HL-60 (cell line): ENCODE measurements at regions not wholly inside any gene's neighbourhood (a gene's known extent, or its start where the extent isn't known, plus 50 kb on each side); places are given as distances from the start of the nearest gene placed in this dataset.

Experiments
- DNase-seq, 2 experiments: peaks; one replicate each; pipeline ENCODE4 v3.0.0-alpha.2; 2010 to 2020; ENCODE audit warnings: low read depth in 1 of 2, low spot score in 1 of 2
- H3K27ac ChIP-seq: fragments of 250-450 bp; sonication (Bioruptor Pico); replicated peaks from 2 replicates; pipeline ENCODE4 v1.5.1; 2020; ENCODE audit warnings: mild to moderate bottlenecking, moderate library complexity
- H3K27me3 ChIP-seq: fragments of 250-450 bp; sonication (Bioruptor Pico); 2 replicates; pipeline ENCODE4 v1.5.1; 2021; ENCODE audit warnings: mild to moderate bottlenecking, moderate library complexity; ENCODE audit not compliant: insufficient read depth, poor library complexity, severe bottlenecking
- H3K4me3 ChIP-seq: replicated peaks from 2 replicates; pipeline ENCODE4 v1.5.1; 2011; ENCODE audit warnings: mild to moderate bottlenecking, control low read depth, low read length; ENCODE audit not compliant: insufficient read depth
- GABPA ChIP-seq: IDR thresholded peaks from 2 replicates; pipeline ENCODE4 v1.6.1; 2012; ENCODE audit warnings: low read depth
- POLR2AphosphoS5 ChIP-seq: IDR thresholded peaks from 2 replicates; pipeline ENCODE4 v1.6.1; 2012; ENCODE audit warnings: low read depth
- SPI1 ChIP-seq: IDR thresholded peaks from 2 replicates; pipeline ENCODE4 v1.6.1; 2012; ENCODE audit warnings: low read depth, mild to moderate bottlenecking, borderline replicate concordance
- TF ChIP-seq, protein P1 (sequence below): IDR thresholded peaks from 2 replicates; pipeline ENCODE4 v1.6.1; 2012; ENCODE audit warnings: low read depth; ENCODE audit not compliant: insufficient replicate concordance
- TF ChIP-seq, protein P2 (sequence below): IDR thresholded peaks from one replicate; pipeline ENCODE4 v1.5.1; 2011; ENCODE audit warnings: low read length, control low read depth, inconsistent platforms; ENCODE audit not compliant: insufficient read depth

DNA sequence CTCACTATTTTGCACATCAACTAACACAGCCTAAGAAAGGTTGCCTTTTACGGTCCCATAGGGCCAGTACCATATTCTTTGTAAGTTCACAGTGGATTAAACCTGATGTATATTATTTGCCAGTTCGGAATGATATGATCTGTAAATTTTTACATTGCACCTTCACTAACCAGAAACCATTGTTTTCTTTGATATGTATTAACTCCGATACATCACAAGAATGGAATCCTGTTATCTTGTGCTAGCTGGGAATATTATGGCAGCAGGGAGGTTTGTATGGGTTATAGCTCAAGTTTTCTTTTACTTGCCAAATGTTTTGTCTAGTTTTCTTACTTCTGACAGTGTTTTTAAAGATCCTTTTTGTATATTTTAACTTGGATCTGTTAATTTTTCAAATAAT, 51.4 kb upstream of the S1PR1 start:
- Histone ChIP-seq H3K4me3 (no peak overlapping the region), H3K27me3 (no peaks in the 10 kb centered on the region), H3K27ac (no peak overlapping the region)
- DNase-seq, result no peak
- TF ChIP-seq, protein P1, sequence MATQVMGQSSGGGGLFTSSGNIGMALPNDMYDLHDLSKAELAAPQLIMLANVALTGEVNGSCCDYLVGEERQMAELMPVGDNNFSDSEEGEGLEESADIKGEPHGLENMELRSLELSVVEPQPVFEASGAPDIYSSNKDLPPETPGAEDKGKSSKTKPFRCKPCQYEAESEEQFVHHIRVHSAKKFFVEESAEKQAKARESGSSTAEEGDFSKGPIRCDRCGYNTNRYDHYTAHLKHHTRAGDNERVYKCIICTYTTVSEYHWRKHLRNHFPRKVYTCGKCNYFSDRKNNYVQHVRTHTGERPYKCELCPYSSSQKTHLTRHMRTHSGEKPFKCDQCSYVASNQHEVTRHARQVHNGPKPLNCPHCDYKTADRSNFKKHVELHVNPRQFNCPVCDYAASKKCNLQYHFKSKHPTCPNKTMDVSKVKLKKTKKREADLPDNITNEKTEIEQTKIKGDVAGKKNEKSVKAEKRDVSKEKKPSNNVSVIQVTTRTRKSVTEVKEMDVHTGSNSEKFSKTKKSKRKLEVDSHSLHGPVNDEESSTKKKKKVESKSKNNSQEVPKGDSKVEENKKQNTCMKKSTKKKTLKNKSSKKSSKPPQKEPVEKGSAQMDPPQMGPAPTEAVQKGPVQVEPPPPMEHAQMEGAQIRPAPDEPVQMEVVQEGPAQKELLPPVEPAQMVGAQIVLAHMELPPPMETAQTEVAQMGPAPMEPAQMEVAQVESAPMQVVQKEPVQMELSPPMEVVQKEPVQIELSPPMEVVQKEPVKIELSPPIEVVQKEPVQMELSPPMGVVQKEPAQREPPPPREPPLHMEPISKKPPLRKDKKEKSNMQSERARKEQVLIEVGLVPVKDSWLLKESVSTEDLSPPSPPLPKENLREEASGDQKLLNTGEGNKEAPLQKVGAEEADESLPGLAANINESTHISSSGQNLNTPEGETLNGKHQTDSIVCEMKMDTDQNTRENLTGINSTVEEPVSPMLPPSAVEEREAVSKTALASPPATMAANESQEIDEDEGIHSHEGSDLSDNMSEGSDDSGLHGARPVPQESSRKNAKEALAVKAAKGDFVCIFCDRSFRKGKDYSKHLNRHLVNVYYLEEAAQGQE, result no peak

DNA sequence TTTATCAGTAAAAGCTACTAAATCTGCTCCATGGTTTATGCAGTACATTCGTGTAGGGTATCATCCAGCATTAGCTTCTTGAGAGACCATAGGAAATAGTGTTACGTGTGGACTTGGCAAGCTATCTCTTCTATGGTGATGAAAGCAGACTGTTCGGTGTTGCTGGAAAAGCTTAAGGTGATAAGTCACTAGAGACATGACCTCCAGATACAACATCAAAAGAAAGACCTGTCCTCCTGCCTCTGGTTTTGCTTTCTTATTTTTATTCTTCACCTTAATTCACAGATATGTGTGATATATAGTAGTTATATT, 53.5 kb upstream of the S1PR1 start:
- DNase-seq, result no peak
- no peak for TF ChIP-seq SPI1
- no peak for TF ChIP-seq GABPA
- TF ChIP-seq, protein P1, result no peak
- TF ChIP-seq POLR2AphosphoS5, result no peak
- TF ChIP-seq, protein P2, sequence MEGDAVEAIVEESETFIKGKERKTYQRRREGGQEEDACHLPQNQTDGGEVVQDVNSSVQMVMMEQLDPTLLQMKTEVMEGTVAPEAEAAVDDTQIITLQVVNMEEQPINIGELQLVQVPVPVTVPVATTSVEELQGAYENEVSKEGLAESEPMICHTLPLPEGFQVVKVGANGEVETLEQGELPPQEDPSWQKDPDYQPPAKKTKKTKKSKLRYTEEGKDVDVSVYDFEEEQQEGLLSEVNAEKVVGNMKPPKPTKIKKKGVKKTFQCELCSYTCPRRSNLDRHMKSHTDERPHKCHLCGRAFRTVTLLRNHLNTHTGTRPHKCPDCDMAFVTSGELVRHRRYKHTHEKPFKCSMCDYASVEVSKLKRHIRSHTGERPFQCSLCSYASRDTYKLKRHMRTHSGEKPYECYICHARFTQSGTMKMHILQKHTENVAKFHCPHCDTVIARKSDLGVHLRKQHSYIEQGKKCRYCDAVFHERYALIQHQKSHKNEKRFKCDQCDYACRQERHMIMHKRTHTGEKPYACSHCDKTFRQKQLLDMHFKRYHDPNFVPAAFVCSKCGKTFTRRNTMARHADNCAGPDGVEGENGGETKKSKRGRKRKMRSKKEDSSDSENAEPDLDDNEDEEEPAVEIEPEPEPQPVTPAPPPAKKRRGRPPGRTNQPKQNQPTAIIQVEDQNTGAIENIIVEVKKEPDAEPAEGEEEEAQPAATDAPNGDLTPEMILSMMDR, result no peak
- Histone ChIP-seq H3K4me3 (no peak overlapping the region), H3K27me3 (no peaks in the 10 kb centered on the region), H3K27ac (no peak overlapping the region)

DNA sequence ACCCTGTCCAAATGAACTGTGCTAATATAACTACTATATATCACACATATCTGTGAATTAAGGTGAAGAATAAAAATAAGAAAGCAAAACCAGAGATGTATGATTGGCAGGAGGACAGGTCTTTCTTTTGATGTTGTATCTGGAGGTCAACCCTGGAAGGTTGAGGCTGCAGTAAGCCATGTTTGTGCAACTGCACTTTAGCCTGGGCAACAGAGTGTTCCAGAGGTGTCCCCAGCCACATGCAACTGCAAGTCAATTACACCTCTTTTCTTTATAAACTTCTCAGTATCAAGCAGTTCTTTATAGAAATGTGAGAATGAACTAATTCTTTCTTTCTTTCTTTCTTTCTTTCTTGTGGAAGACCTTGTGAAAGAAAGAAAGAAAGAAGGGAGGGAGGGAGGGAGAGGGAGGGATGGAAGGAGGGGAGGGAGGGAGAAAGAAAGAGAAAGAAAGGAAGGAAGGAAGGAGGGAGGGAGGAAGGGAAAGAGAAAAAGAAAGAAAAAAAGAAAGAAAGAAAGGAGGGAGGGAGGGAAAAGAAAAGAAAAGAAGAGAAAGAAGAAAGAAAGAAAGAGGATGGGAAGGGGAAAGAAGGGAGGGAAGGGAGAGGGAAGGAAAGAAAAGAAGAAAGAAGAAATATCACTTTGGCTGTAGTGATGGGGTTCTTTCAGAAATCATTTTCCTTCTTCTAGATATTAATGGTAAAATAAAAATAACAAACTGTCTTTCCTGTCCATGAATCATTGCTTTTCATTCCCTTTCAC, 54.0 kb upstream of the S1PR1 start:
- TF ChIP-seq POLR2AphosphoS5 (no peak), GABPA (no peak), SPI1 (no peak)
- TF ChIP-seq, protein P2, result no peak
- TF ChIP-seq, protein P1, result no peak
- no peaks in the 10 kb centered on the region for H3K27me3 ChIP-seq
- no peak overlapping the region for H3K4me3 ChIP-seq
- no peak for DNase-seq
- H3K27ac ChIP-seq, result no peak overlapping the region
